IPS-NIHi11 (cell line): ENCODE measurements at regions not wholly inside any gene's neighbourhood (a gene's known extent, or its start where the extent isn't known, plus 50 kb on each side); places are given as distances from the start of the nearest gene placed in this dataset.

Source experiments
- DNase-seq: peaks from one replicate; pipeline ENCODE4 v3.0.0; 2012; ENCODE audit warnings: mixed read lengths, low spot score

- no peak for DNase-seq
These were observed 97.2 kb upstream of the TMTC1 start for GRCh38 chr12:29880987-29881386.

- DNase-seq, result peak; percentile 14
These were observed 96.0 kb upstream of the TMTC1 start for GRCh38 chr12:29879606-29880308.

- no peak for DNase-seq
These were observed 86.2 kb upstream of the TMTC1 start for GRCh38 chr12:29869946-29870345.

- DNase-seq, result no peak
These were observed 84.1 kb upstream of the TMTC1 start for GRCh38 chr12:29867823-29868222.

GRCh38 chr12:29863665-29864064 lies 79.9 kb upstream of the TMTC1 start:
- DNase-seq, result no peak

GRCh38 chr12:29858270-29858786 lies 74.6 kb upstream of the TMTC1 start:
- no peak for DNase-seq

GRCh38 chr12:29847246-29847645 lies 63.5 kb upstream of the TMTC1 start:
- DNase-seq, result no peak

GRCh38 chr12:29844667-29845066 lies 60.9 kb upstream of the TMTC1 start:
- no peak for DNase-seq

GRCh38 chr12:29843036-29843435 lies 59.3 kb upstream of the TMTC1 start:
- no peak for DNase-seq

GRCh38 chr12:29838768-29839167 lies 55.0 kb upstream of the TMTC1 start:
- no peak for DNase-seq
